Cardiac fibroblast (primary cell): ENCODE measurements at regions not wholly inside any gene's neighbourhood (a gene's known extent, or its start where the extent isn't known, plus 50 kb on each side); places are given as distances from the start of the nearest gene placed in this dataset.
"Not testable (repeated sequence)": the region's sequence is repeated elsewhere in the genome, so short reads cannot be mapped to it uniquely, and the experiment has no call there.

Source experiments
- DNase-seq, 2 donors: peaks; one replicate each; pipeline versions ENCODE4 v3.0.0 to v3.0.0-alpha.2; 2010; ENCODE audit warnings: low read depth in 2 of 2
- H3K4me3 ChIP-seq, 2 donors: replicated peaks in 1 of 2; 1 replicate in 1 of 2; 2 replicates in 1 of 2; pipeline ENCODE4 v1.5.1; 2011; ENCODE audit warnings: low read depth in 2 of 2, low read length in 2 of 2, mild to moderate bottlenecking in 2 of 2, moderate library complexity in 1 of 2
- TF ChIP-seq, protein P1 (sequence below): IDR thresholded peaks from one replicate; pipeline ENCODE4 v1.5.1; 2011; ENCODE audit warnings: low read depth, mild to moderate bottlenecking, low read length, inconsistent platforms

GRCh38 chr11:41534861-41535260, 75.4 kb upstream of the LRRC4C start:
- no peak overlapping the region for H3K4me3 ChIP-seq
- TF ChIP-seq, protein P1, sequence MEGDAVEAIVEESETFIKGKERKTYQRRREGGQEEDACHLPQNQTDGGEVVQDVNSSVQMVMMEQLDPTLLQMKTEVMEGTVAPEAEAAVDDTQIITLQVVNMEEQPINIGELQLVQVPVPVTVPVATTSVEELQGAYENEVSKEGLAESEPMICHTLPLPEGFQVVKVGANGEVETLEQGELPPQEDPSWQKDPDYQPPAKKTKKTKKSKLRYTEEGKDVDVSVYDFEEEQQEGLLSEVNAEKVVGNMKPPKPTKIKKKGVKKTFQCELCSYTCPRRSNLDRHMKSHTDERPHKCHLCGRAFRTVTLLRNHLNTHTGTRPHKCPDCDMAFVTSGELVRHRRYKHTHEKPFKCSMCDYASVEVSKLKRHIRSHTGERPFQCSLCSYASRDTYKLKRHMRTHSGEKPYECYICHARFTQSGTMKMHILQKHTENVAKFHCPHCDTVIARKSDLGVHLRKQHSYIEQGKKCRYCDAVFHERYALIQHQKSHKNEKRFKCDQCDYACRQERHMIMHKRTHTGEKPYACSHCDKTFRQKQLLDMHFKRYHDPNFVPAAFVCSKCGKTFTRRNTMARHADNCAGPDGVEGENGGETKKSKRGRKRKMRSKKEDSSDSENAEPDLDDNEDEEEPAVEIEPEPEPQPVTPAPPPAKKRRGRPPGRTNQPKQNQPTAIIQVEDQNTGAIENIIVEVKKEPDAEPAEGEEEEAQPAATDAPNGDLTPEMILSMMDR: no peak
- no peak for DNase-seq

GRCh38 chr11:41536021-41536568, 76.6 kb upstream of the LRRC4C start:
- TF ChIP-seq, protein P1: no peak
- no peak for DNase-seq
- no peak overlapping the region for H3K4me3 ChIP-seq

DNA sequence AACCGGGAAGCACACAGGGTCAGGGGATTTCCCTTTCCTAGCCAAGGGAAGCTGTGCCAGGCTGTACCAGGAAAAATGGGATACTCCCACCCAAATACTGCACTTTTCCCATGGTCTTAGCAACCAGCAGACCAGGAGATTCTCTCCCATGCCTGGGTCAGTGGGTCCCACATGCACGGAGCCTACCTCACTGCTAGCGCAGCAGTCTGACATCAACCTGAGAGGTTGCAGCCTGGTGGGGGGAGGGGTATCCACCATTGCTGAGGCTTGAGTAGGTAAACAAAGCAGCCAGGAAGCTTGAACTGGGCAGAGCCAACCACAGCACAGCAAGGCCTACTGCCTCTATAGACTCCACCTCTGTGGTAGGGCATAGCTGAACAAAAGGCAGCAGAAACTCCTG, 85.5 kb upstream of the LRRC4C start:
- H3K4me3 ChIP-seq, DNase-seq: not testable (repeated sequence)

GRCh38 chr11:41578421-41579051, 119.1 kb upstream of the LRRC4C start:
- TF ChIP-seq, protein P1: no peak
- DNase-seq: peak in 1 of 2 donors; percentile 12
- no peak overlapping the region for H3K4me3 ChIP-seq

- TF ChIP-seq, protein P1: no peak
- no peak for DNase-seq
- no peak overlapping the region for H3K4me3 ChIP-seq
Observed at GRCh38 chr11:41579546-41579945, 120.1 kb upstream of the LRRC4C start.

- TF ChIP-seq, protein P1: no peak
- no peak overlapping the region for H3K4me3 ChIP-seq
- peak in 1 of 2 donors; percentile 1 for DNase-seq
Observed at GRCh38 chr11:41609511-41609910, 150.1 kb upstream of the LRRC4C start.

GRCh38 chr11:41612415-41612814, 153.0 kb upstream of the LRRC4C start:
- DNase-seq: peak; percentile 1 to 27
- no peak overlapping the region for H3K4me3 ChIP-seq
- TF ChIP-seq, protein P1: peak; percentile 37
